Stomach (tissue), 4 donors: ENCODE measurements at regions not wholly inside any gene's neighbourhood (a gene's known extent, or its start where the extent isn't known, plus 50 kb on each side); places are given as distances from the start of the nearest gene placed in this dataset.

Experiments used
- CTCF ChIP-seq, 7 experiments: fragments of 450-650 bp in 4 of 7; fragments of 200-600 bp in 3 of 7; sonication (generic) in 3 of 7; IDR thresholded peaks; one replicate each; pipeline ENCODE4 v1.5.1; 2016 to 2019; ENCODE audit warnings: antibody characterized with exemption in 7 of 7, control low read depth in 2 of 7, mild to moderate bottlenecking in 1 of 7
- EP300 ChIP-seq: sonication (generic); formaldehyde crosslinking; IDR thresholded peaks from one replicate; pipeline ENCODE4 v1.6.1; 2017; ENCODE audit warnings: antibody characterized with exemption
- POLR2A ChIP-seq, 4 donors: fragments of 450-650 bp; IDR thresholded peaks; one replicate each; pipeline ENCODE4 v1.6.1; 2016; ENCODE audit warnings: antibody characterized with exemption in 4 of 4, control low read depth in 2 of 4, mild to moderate bottlenecking in 1 of 4, moderate library complexity in 1 of 4

- TF ChIP-seq CTCF (IDR thresholded peaks at IDR 0.05) (no peak), POLR2A (IDR thresholded peaks at IDR 0.05) (no peak), EP300 (no peak)
These were observed 203.3 kb upstream of the IVNS1ABP start for GRCh38 chr1:185520188-185520920.
